ENCODE measurements at regions not wholly inside any gene's neighbourhood (a gene's known extent, or its start where the extent isn't known, plus 50 kb on each side); places are given as distances from the start of the nearest gene placed in this dataset.

- TF ChIP-seq GATA2 (IDR thresholded peaks at IDR 0.05; ENCODE audit: low read depth, low read length) (no peak), GATA3 (IDR thresholded peaks at IDR 0.05; ENCODE audit: low read depth, low read length) (no peak)
Measured at GRCh38 chr21:23886828-23887724, 1720.2 kb downstream of the MRPL39 start.
